Heart right ventricle (tissue), 16 donors: ENCODE measurements at regions not wholly inside any gene's neighbourhood (a gene's known extent, or its start where the extent isn't known, plus 50 kb on each side); places are given as distances from the start of the nearest gene placed in this dataset.

Source experiments
- ATAC-seq, 8 donors: fragments of 200-7000 bp; cut with Tn5 transposase; one replicate each; pipeline ENCODE4 v1.9.1; 2020; ENCODE audit warnings: mild to moderate bottlenecking in 8 of 8, moderate library complexity in 8 of 8, moderate number of reproducible peaks in 1 of 8
- DNase-seq, 2 donors: peaks; one replicate each; pipeline ENCODE4 v3.0.0-alpha.2; 2020
- H3K27ac ChIP-seq, 10 donors: fragments of 200-600 bp; sonication (generic) in 2 of 10; one replicate each; pipeline versions ENCODE4 v1.5.0 to v1.8.0; 2020 to 2022; ENCODE audit warnings: mild to moderate bottlenecking in 3 of 10
- H3K27me3 ChIP-seq, 7 donors: fragments of 200-600 bp; one replicate each; pipeline ENCODE4 v1.8.0; 2021 to 2022; ENCODE audit warnings: mild to moderate bottlenecking in 2 of 7
- H3K36me3 ChIP-seq, 9 donors: fragments of 200-600 bp; sonication (generic) in 1 of 9; one replicate each; pipeline versions ENCODE4 v1.5.0 to v1.8.0; 2020 to 2022; ENCODE audit warnings: mild to moderate bottlenecking in 2 of 9
- H3K4me1 ChIP-seq, 9 donors: fragments of 200-600 bp; sonication (generic) in 1 of 9; one replicate each; pipeline versions ENCODE4 v1.5.0 to v1.8.0; 2020 to 2022; ENCODE audit warnings: mild to moderate bottlenecking in 4 of 9
- H3K4me3 ChIP-seq, 10 donors: fragments of 200-600 bp; sonication (generic) in 2 of 10; one replicate each; pipeline versions ENCODE4 v1.5.0 to v1.8.0; 2020 to 2022; ENCODE audit warnings: mild to moderate bottlenecking in 7 of 10, moderate library complexity in 2 of 10
- H3K9me3 ChIP-seq, 11 donors: fragments of 200-600 bp in 10 of 11; sonication (generic) in 2 of 11; one replicate each; pipeline versions ENCODE4 v1.5.0 to v1.8.0; 2013 to 2022; ENCODE audit warnings: mild to moderate bottlenecking in 2 of 11, control low read depth in 1 of 11, moderate library complexity in 1 of 11
- WGBS, 2 donors: extraction: QIAGEN DNeasy Blood & Tissue Kit; methylation state at CpG; one replicate each; pipeline ENCODE4 v1.1.7; 2013; ENCODE audit warnings: inconsistent platforms in 1 of 2; 5-methylcytosine and 5-hydroxymethylcytosine counted together
- intact Hi-C, 10 donors: fragments of 100-400 bp; cut with DNase I; formaldehyde crosslinking; loops; one replicate each; pipeline versions ENCODE4 v1.11.1 to v1.14.2; 2022
- TF ChIP-seq, protein P1 (sequence below), 9 donors: fragments of 200-600 bp; sonication (generic) in 2 of 9; IDR thresholded peaks; one replicate each; pipeline versions ENCODE4 v1.5.0 to v1.8.0; 2021 to 2022; ENCODE audit warnings: antibody characterized with exemption in 9 of 9, mild to moderate bottlenecking in 5 of 9, moderate library complexity in 1 of 9
- donor health status: Arrhythmogenic right ventricular cardiomyopathy.
- donor health status: ischemic (EF 13 %, LVEDD 7.1; RV severe dilation, severe dysfunction).
- donor health status: healthy with polysubstance abuse.
- donor health status: DM: no; HTN: yes; CAD: no.
- donor health status: DM: no; HTN: no; CAD: no.
- donor health status: ischemic (EF 25% LVEDD 6.9; RV normal size, moderate dysfunction).
- donor health status: ischemic (EF 25% LVEDD 5.7; RV mildly dilated, moderate dysfunction).
- donor health status: healthy.
- donor health status: DM: yes; HTN: yes; CAD: no.
- donor health status: Ischemic cardiomyopathy.
- donor health status: ischemic (EF 35%, LVEDD 5.7; RV mildly dilated, moderate dysfunction).
- donor health status: nonischemic (EF 11% LVEDD 7.7; RV severe dilation, severe dysfunction).
- donor health status: DM: yes; HTN: yes; CAD: no.
- donor health status: PGD.
- donor health status: ischemic (EF 29% LVEDD 5.4; RV normal size, mild dysfunction).
- donor health status: nonischemic (EF 23%, LVEDD 6.1; RV moderate dilation, normal function).

DNA sequence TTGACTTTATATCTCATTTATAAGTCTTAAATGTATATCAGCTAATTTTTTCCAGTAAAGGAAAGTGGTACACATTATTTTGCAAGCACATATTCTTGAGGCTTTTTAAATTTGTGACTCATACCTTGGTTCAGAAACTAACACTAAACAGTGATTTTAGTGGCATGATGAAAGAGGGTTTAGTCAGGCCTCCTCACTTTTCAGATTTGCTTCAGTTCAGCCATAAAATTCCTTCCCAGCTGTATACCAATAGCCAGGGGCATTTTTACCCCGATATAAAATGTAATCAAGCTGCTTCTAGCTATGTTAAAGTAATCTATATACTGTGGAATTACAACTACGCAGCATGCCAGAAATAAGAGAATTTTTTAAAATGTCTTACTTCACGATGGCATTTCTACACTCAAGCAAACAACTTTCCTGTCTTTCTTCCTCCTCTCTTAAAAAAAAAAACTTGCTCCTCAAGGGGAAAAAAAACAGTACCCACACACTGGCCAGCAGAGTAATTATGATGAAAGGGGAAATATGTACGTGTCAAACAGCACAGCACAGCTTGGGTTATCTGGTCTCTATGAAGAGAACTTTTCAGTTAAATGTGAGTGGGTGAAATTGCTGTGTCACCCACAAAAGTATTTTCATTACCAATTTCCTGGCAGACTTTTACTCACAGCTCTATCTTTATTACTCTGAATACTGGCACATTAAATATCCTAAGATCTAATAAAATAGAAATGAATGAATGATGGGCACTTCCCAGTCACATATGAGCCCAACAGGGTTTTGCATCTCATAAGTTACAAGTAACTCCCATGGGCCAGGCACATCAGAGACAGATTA is 244.8 kb upstream of the TENT5A start:
- ATAC-seq = peak in 4 of 8 donors; percentile 26 to 80 (median 53)
- Histone ChIP-seq H3K27ac (peak overlapping the region in 1 of 10 donors; percentile 83), H3K36me3 (no peaks in the 10 kb centered on the region), H3K9me3 (no peaks in the 10 kb centered on the region), H3K4me3 (no peak overlapping the region), H3K4me1 (peaks cover 0 to 31% (median 0%) of the 10 kb centered on the region in 9 donors), H3K27me3 (no peaks in the 10 kb centered on the region)
- intact Hi-C loops = no loop called here
- 75 to 76% methylated on average over 4 of the region's 4 CpGs for WGBS, 2 donors
- DNase-seq = no peak
- TF ChIP-seq, protein P1, sequence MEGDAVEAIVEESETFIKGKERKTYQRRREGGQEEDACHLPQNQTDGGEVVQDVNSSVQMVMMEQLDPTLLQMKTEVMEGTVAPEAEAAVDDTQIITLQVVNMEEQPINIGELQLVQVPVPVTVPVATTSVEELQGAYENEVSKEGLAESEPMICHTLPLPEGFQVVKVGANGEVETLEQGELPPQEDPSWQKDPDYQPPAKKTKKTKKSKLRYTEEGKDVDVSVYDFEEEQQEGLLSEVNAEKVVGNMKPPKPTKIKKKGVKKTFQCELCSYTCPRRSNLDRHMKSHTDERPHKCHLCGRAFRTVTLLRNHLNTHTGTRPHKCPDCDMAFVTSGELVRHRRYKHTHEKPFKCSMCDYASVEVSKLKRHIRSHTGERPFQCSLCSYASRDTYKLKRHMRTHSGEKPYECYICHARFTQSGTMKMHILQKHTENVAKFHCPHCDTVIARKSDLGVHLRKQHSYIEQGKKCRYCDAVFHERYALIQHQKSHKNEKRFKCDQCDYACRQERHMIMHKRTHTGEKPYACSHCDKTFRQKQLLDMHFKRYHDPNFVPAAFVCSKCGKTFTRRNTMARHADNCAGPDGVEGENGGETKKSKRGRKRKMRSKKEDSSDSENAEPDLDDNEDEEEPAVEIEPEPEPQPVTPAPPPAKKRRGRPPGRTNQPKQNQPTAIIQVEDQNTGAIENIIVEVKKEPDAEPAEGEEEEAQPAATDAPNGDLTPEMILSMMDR (IDR thresholded peaks at IDR 0.05) = no peak

DNA sequence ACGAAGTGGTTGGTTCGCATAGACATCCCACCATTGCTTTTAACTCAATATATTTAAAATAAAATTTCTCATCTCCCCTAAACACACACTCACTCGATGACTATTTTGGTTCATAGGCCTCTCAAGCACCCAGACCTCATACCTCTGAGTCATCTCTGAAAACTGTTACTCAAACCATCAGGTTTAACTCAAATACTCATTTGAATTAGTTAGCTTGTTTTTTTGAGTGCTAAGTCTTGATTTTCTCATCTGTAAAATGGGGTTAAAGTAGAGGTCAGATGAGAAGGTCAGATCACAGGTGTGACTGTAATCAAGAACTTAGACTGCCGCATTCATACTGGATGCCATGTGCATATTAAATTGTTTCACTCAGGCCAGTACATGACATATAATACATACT is 243.9 kb upstream of the TENT5A start:
- Histone ChIP-seq H3K27me3 (no peaks in the 10 kb centered on the region), H3K36me3 (no peaks in the 10 kb centered on the region), H3K9me3 (no peaks in the 10 kb centered on the region), H3K4me1 (peaks cover 0 to 31% (median 0%) of the 10 kb centered on the region in 9 donors), H3K27ac (peak overlapping the region in 1 of 10 donors; percentile 83), H3K4me3 (no peak overlapping the region)
- WGBS, 2 donors = 91 to 97% methylated on average over 4 of the region's 4 CpGs
- intact Hi-C loops = no loop called here
- TF ChIP-seq, protein P1 (IDR thresholded peaks at IDR 0.05) = no peak
- ATAC-seq (no peak), DNase-seq (no peak)

DNA sequence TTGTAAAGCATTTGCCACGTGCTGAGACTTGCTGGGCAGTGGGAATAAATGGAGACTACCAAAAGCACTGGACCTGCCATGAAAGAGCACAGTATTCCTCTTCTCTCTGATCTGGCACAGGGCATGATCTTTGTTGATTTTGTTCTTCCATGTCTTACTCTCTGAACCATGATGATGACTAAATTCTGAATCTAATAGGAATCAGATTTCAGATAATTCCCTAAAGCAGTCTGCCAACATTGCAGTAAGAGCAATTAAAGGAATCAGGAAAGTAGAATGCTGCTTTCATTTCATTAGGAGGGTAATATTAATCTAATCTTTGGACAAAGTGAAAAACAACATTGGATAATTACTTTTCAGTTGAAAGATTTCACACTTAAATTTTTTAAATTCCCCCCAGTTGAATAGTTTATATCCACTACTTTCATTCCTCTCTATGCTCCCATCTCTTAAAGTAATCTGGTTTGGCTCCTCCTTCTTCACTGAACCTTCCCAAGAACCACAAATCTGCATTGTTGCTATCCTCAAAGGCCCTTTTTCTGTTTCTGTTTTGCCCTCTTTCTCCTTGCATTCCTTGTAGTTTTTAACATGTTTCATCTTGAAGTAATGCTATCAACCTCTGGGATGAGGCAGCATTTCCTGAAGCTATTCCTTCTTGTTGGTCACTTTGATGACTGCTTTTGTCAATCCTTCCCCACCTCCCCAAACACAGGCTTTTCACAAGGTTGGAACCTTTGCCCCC is 243.2 kb upstream of the TENT5A start:
- intact Hi-C loops = no loop called here
- ATAC-seq (no peak), DNase-seq (no peak)
- Histone ChIP-seq H3K27ac (peak overlapping the region in 1 of 10 donors; percentile 83), H3K27me3 (no peaks in the 10 kb centered on the region), H3K4me1 (peaks cover 0 to 31% (median 0%) of the 10 kb centered on the region in 9 donors), H3K36me3 (no peaks in the 10 kb centered on the region), H3K4me3 (no peak overlapping the region), H3K9me3 (no peaks in the 10 kb centered on the region)
- WGBS, 2 donors = 67 to 70% methylated on average over 1 of the region's 1 CpG
- TF ChIP-seq, protein P1 (IDR thresholded peaks at IDR 0.05) = no peak

DNA sequence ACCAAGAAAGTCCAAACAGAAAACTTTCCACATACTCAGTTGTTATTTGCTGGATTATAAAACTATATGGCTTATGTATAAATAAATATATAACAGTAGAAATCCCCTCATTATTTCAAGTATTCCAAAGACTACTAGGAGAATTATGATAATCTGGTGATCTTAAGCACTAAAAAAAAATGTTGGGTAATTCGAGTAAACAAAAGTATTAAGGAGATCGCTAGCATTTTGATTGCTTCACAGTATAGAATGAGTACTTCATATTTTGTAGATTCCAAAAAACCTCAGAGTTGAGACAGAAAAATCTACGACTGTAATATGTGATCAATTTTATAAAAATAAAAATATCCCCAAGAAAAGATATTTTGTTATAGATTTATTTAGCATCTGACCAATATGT is 236.4 kb upstream of the TENT5A start:
- Histone ChIP-seq H3K4me1 (no peaks in the 10 kb centered on the region), H3K4me3 (no peak overlapping the region), H3K36me3 (no peaks in the 10 kb centered on the region), H3K27me3 (no peaks in the 10 kb centered on the region), H3K9me3 (no peaks in the 10 kb centered on the region), H3K27ac (no peak overlapping the region)
- 87 to 93% methylated on average over 3 of the region's 3 CpGs for WGBS, 2 donors
- TF ChIP-seq, protein P1 (IDR thresholded peaks at IDR 0.05) = no peak
- ATAC-seq = no peak
- intact Hi-C loops = loop anchor here in 1 of 10 donors (10.0 kb wide), 1 partner anchor 234 kb away; the partner anchor contains the start of gene TENT5A
- no peak for DNase-seq
